HG02981 (cell line): ENCODE measurements at regions not wholly inside any gene's neighbourhood (a gene's known extent, or its start where the extent isn't known, plus 50 kb on each side); places are given as distances from the start of the nearest gene placed in this dataset.

Source experiments
- ATAC-seq: cut with Tn5 transposase; IDR thresholded peaks from one replicate; pipeline ENCODE4 v1.9.1; 2021; ENCODE audit warnings: mild to moderate bottlenecking, moderate library complexity; ENCODE audit not compliant: unreplicated experiment

GRCh38 chrX:118167361-118167760 is 50.8 kb upstream of the KLHL13 start:
- no peak for ATAC-seq

- no peak for ATAC-seq
These were observed 54.7 kb upstream of the KLHL13 start for GRCh38 chrX:118171356-118171755.

GRCh38 chrX:118174516-118175098 is 58.0 kb upstream of the KLHL13 start:
- ATAC-seq: no peak

GRCh38 chrX:118177708-118178107 is 61.1 kb upstream of the KLHL13 start:
- no peak for ATAC-seq

DNA sequence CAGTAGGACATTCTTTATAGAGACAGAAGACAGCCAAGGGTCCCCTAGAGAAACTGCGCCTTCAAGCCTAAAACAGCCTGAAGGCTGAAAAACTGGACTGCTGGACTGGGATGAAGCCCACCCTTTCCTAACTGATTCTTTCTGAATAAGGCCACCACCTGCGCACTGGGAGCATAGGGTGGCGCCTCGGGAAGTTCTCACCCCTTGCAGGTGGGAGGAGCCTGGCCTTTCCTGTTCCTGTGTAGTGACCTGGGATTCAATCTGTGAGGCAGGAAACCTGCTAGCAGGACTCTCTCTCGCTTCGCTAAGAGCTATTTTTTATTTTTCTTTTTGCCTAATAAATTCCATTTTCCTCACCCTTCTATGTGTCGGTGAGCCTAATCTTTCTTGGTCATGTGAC is 61.8 kb upstream of the KLHL13 start:
- ATAC-seq: no peak

GRCh38 chrX:118179161-118179560 is 62.6 kb upstream of the KLHL13 start:
- ATAC-seq: no peak

GRCh38 chrX:118179718-118180117 is 63.1 kb upstream of the KLHL13 start:
- ATAC-seq: no peak

GRCh38 chrX:118181030-118181429 is 64.4 kb upstream of the KLHL13 start:
- no peak for ATAC-seq

DNA sequence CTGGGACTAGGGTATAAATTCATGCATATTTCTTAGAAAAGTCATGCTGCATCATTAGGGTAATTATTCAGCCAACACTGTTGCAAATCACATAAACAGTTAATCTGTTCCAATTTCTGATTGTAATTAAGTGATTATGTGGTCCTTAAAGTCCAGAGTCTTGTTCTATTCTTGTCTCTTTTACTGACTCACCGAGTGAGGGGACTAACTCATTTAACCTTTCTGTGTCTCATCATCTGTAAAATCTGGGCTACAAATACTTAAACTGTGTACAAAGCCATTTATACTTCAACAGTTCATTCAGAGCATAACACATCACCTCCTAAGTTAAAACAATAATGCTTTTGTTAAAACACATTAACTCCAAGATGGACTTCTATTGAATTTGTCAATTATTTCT is 65.4 kb upstream of the KLHL13 start:
- ATAC-seq: no peak

DNA sequence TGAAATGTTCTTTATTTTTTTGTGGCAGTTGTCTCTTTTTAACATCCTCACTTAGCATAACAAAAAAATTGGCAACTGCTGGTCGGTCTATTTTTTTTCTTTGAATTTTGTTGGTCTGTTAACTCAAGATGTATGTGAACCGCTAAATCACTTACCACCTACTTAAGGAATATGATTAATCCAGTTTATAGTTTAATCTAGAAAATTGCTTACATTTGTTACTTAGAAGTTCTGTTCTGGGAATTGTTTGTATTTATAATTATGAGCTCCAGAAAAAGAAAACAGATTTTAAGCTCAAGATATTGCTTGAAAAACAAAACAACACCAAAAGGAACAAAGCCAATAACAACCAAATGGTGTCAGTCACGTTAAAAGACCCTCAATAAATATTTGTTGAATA is 66.1 kb upstream of the KLHL13 start:
- no peak for ATAC-seq

GRCh38 chrX:118183606-118184005 is 67.0 kb upstream of the KLHL13 start:
- ATAC-seq: no peak

DNA sequence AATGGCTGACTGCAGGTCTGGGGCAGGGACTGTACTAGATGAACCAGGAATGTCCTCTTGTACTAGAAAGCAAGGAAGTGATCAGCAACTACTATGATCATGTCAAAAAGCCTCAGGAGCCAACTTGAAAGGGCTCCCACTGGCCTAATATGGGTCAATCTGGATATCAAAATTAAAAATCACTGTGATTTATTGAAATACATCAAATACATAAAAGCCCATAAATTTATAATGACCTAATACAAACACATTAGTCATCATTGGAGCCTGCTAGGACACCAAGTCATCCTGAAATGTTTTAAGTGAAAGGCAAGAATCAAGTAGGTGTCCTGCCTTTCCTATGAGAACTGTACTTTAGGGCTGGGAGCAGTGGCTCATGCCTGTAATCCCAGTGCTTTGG is 70.5 kb upstream of the KLHL13 start:
- ATAC-seq: no peak

GRCh38 chrX:118189000-118189399 is 72.4 kb upstream of the KLHL13 start:
- no peak for ATAC-seq

DNA sequence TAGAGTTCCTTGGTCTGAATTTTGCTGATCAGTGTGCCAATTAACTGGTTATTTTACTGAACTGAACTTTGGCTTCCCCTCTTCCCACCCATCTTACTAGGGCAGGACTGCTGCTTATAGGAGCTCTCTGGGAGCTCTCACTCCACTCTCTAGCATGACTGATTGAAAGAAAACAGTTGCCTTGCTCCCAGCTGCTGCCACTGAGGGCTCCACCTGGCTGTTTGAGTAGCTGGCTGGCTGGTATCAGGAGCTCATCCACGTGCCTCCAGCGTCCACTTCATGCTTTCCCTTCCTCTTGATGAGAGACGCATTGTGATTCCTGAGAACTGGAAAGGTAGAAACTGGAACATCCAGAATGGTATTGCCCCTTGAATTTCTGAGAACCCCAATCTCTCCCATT is 73.0 kb upstream of the KLHL13 start:
- no peak for ATAC-seq

DNA sequence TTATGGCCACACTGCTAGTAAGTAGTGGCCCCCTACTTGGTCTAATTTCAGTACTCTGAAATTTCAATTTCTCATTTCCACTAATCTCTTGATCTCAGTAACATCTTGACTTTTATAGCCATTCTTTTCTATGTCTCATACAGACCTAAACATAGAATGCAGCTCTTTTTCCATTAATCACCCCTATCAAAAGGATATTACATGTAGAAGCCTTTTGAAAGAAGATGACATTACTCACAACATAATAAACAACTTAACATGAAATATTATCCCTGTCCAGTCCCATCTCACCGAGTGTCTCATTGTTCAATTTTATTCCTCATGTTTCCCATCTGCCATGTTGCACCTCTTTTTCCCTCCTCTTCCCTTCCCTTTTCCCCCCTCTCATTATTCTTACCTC is 81.1 kb upstream of the KLHL13 start:
- no peak for ATAC-seq

- ATAC-seq: no peak
These were observed 82.0 kb upstream of the KLHL13 start for GRCh38 chrX:118198577-118198976.

DNA sequence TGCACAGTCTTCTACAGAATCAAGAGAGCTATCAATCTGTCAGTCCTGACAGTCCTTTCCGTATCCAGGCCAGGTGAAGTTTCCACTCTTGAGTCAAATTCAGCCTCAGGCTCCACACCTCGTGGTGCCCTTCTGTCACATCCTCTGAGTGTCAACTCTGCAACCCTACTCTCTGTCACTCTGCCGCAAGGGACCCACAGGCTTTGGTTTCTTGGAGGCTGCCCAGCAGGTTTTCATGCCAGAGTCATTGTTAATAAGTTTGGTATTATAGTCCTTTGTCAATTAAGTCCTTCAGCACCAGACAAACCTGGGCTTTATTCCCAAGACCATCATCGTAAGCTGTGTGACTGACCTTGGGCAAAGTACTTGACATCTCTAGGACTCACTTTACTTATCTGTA is 83.4 kb upstream of the KLHL13 start:
- no peak for ATAC-seq

GRCh38 chrX:118205421-118206395 is 89.1 kb upstream of the KLHL13 start:
- ATAC-seq: no peak

GRCh38 chrX:118207831-118208453 is 91.3 kb upstream of the KLHL13 start:
- ATAC-seq: no peak

- no peak for ATAC-seq
These were observed 91.9 kb upstream of the KLHL13 start for GRCh38 chrX:118208481-118208880.

DNA sequence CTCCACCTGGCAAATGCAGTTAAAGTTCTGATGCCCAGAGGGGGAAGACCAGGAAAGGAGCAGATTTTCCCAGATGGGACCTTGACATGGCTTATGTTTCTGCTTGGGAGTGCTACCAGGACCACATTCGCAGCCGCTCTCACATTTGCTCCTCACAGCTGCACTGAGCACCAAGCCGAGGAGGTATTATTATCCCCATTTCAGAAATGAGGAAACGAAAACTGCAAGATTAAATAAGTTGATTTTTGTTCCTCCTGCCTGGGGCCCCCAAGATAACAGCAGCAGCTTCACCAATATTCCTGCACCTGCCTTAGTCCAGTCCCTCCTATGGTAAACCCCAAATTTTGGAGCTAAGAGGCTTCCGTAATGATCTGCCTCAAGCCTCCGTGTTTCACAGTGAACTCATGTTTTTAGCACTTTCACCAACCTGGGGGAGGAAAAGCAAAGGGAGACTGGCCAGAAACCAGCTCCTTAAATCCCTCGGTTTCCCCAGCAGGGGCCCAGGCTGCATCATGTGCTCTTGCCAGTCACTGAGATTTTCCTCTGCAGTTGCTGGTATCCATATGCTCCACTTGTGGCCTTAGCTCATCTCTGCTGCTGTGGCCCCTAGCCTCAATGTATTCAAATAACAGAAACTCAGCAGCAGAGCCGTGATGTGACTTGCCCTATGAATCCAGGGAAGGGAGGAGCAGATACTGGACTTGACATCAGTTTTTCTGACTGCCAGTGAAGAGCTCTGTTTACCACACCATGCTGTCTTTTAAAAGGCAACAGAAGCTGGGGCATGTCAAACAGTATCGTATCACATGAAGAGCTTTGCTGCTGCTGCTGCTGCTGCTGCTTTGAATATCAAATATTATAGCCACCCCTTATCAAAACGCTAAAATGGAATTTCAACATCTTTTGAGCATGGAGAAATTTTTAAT is 95.5 kb upstream of the KLHL13 start:
- peak; percentile 31 for ATAC-seq
